H1 (cell line): ENCODE measurements at regions not wholly inside any gene's neighbourhood (a gene's known extent, or its start where the extent isn't known, plus 50 kb on each side); places are given as distances from the start of the nearest gene placed in this dataset.

ENCODE experiments used
- CTCF ChIA-PET: fragments of 300-600 bp; sonication (Branson Sonifier 250); formaldehyde crosslinking; loops from one replicate; lab custom pipeline; 2021; ENCODE audit not compliant: partially characterized antibody; lab: Charles Lee
- POLR2A ChIA-PET: fragments of 300-600 bp; sonication (Branson Sonifier 250); formaldehyde crosslinking; loops from one replicate; lab custom pipeline; 2021; ENCODE audit warnings: inconsistent platforms; ENCODE audit not compliant: partially characterized antibody; lab: Charles Lee
- DNase-seq, 2 experiments: peaks; one replicate each; pipeline versions ENCODE4 v3.0.0 to v3.0.0-alpha.2; 2010 to 2022; ENCODE audit warnings: low spot score in 2 of 2, low read depth in 1 of 2, mixed read lengths in 1 of 2
- FAIRE-seq: peaks from 2 replicates; lab custom pipeline; 2011; peaks lifted over from hg19 to GRCh38; lab: Jason Lieb, UNC
- H2AFZ ChIP-seq: 2 replicates; pipeline ENCODE4 v1.8.1; 2012; ENCODE audit warnings: low read length, inconsistent platforms
- H2AK5ac ChIP-seq: 2 replicates; pipeline ENCODE4 v1.6.1; 2013; ENCODE audit warnings: low read depth, low read length
- H2BK120ac ChIP-seq: replicated peaks from 2 replicates; pipeline ENCODE3; 2013; ENCODE audit warnings: low read depth, low read length, inconsistent platforms
- H2BK12ac ChIP-seq: 2 replicates; pipeline ENCODE4 v1.6.1; 2013; ENCODE audit warnings: low read depth, low read length
- H2BK15ac ChIP-seq: 2 replicates; pipeline ENCODE4 v1.6.1; 2013; ENCODE audit warnings: low read length
- H2BK20ac ChIP-seq: 2 replicates; pipeline ENCODE4 v1.6.1; 2013; ENCODE audit warnings: low read length
- H2BK5ac ChIP-seq: 2 replicates; pipeline ENCODE4 v1.6.1; 2013; ENCODE audit warnings: low read depth, low read length
- H3K14ac ChIP-seq: 2 replicates; pipeline ENCODE4 v1.6.1; 2013; ENCODE audit warnings: inconsistent platforms; ENCODE audit not compliant: insufficient read length
- H3K18ac ChIP-seq: 2 replicates; pipeline ENCODE4 v1.6.1; 2013; ENCODE audit warnings: low read length; ENCODE audit errors: extremely low read depth
- H3K23ac ChIP-seq: 2 replicates; pipeline ENCODE4 v1.6.1; 2013; ENCODE audit warnings: inconsistent platforms; ENCODE audit not compliant: insufficient read length
- H3K23me2 ChIP-seq: 2 replicates; pipeline ENCODE4 v1.6.1; 2013; ENCODE audit warnings: low read depth, low read length
- H3K27ac ChIP-seq: 2 replicates; pipeline ENCODE4 v1.6.1; 2011; ENCODE audit warnings: low read depth, low read length, inconsistent platforms
- H3K27me3 ChIP-seq, 4 experiments: replicated peaks in 1 of 4; 1 replicate in 1 of 4; 2 replicates in 3 of 4; pipeline versions ENCODE4 v1.6.1 to v1.8.1; 2011 to 2013; ENCODE audit warnings: low read length in 3 of 4, mild to moderate bottlenecking in 3 of 4, inconsistent platforms in 2 of 4, mixed read lengths in 2 of 4, moderate library complexity in 1 of 4; ENCODE audit not compliant: control insufficient read depth in 3 of 4, insufficient read depth in 3 of 4; ENCODE audit errors: extremely low read depth in 1 of 4
- H3K36me3 ChIP-seq, 4 experiments: 2 replicates each; pipeline versions ENCODE4 v1.6.1 to v1.8.1; 2011 to 2013; ENCODE audit warnings: mild to moderate bottlenecking in 4 of 4, low read length in 3 of 4, moderate library complexity in 2 of 4, control low read depth in 1 of 4, inconsistent platforms in 1 of 4; ENCODE audit not compliant: insufficient read depth in 4 of 4, control insufficient read depth in 2 of 4
- H3K4ac ChIP-seq: replicated peaks from 2 replicates; pipeline ENCODE3; 2013; ENCODE audit warnings: low read length, low read depth, mixed read lengths, inconsistent platforms; ENCODE audit not compliant: insufficient read length
- H3K4me1 ChIP-seq, 4 experiments: replicated peaks in 1 of 4; 1 replicate in 1 of 4; 2 replicates in 3 of 4; pipeline versions ENCODE4 v1.6.1 to v1.8.1; 2011 to 2013; ENCODE audit warnings: low read length in 3 of 4, inconsistent platforms in 2 of 4, mixed read lengths in 1 of 4; ENCODE audit not compliant: insufficient read depth in 4 of 4, control insufficient read depth in 3 of 4
- H3K4me2 ChIP-seq, 2 experiments: 2 replicates each; pipeline versions ENCODE4 v1.6.1 to v1.8.1; 2011 to 2013; ENCODE audit warnings: low read depth in 2 of 2, low read length in 2 of 2, control low read depth in 1 of 2, inconsistent platforms in 1 of 2, mild to moderate bottlenecking in 1 of 2; ENCODE audit not compliant: insufficient read depth in 1 of 2
- H3K4me3 ChIP-seq, 4 experiments: fragments of 200-600, 300-600 bp in 1 of 4; sonication (generic), shearing (Covaris generic), sonication (Bioruptor Twin) in 1 of 4; 2 replicates each; pipeline versions ENCODE4 v1.5.1 to v1.8.1; 2011 to 2016; ENCODE audit warnings: low read length in 4 of 4, low read depth in 3 of 4, control low read depth in 2 of 4, inconsistent platforms in 2 of 4, mild to moderate bottlenecking in 2 of 4, mixed read lengths in 1 of 4, moderate library complexity in 1 of 4; ENCODE audit not compliant: insufficient read depth in 2 of 4; ENCODE audit errors: extremely low read depth in 1 of 4
- H3K56ac ChIP-seq: replicated peaks from 2 replicates; pipeline ENCODE3; 2013; ENCODE audit warnings: low read depth, mild to moderate bottlenecking, mixed read lengths, low read length, inconsistent platforms; ENCODE audit not compliant: insufficient read length
- H3K79me1 ChIP-seq: 2 replicates; pipeline ENCODE4 v1.6.1; 2013; ENCODE audit warnings: low read depth, low read length, control low read depth
- H3K79me2 ChIP-seq, 2 experiments: 2 replicates each; pipeline versions ENCODE4 v1.6.1 to v1.8.1; 2012 to 2013; ENCODE audit warnings: low read length in 2 of 2, mild to moderate bottlenecking in 2 of 2, inconsistent platforms in 1 of 2; ENCODE audit not compliant: insufficient read depth in 2 of 2, control insufficient read depth in 1 of 2
- H3K9ac ChIP-seq, 4 experiments: replicated peaks in 1 of 4; 1 replicate in 1 of 4; 2 replicates in 3 of 4; pipeline versions ENCODE4 v1.6.1 to v1.8.1; 2011 to 2013; ENCODE audit warnings: low read depth in 3 of 4, low read length in 3 of 4, control low read depth in 2 of 4, mild to moderate bottlenecking in 2 of 4, moderate library complexity in 2 of 4, inconsistent platforms in 1 of 4; ENCODE audit errors: extremely low read depth in 1 of 4
- H3K9me3 ChIP-seq, 2 experiments: 2 replicates each; pipeline versions ENCODE4 v1.6.1 to v1.8.1; 2012 to 2013; ENCODE audit warnings: mild to moderate bottlenecking in 2 of 2, moderate library complexity in 2 of 2, control low read depth in 1 of 2, inconsistent platforms in 1 of 2, low read depth in 1 of 2, low read length in 1 of 2, mixed read lengths in 1 of 2; ENCODE audit not compliant: insufficient read depth in 2 of 2
- H4K20me1 ChIP-seq, 2 experiments: replicated peaks in 1 of 2; 2 replicates each; pipeline versions ENCODE3 to v1.8.1; 2011 to 2013; ENCODE audit warnings: inconsistent platforms in 2 of 2, low read length in 2 of 2, mild to moderate bottlenecking in 1 of 2; ENCODE audit not compliant: insufficient read depth in 2 of 2, control insufficient read depth in 1 of 2
- H4K5ac ChIP-seq: 2 replicates; pipeline ENCODE4 v1.6.1; 2013; ENCODE audit warnings: low read length, low read depth, mixed read lengths, inconsistent platforms; ENCODE audit not compliant: insufficient read length
- H4K8ac ChIP-seq: 2 replicates; pipeline ENCODE4 v1.8.0; 2013; ENCODE audit warnings: mild to moderate bottlenecking, moderate library complexity, low read length, inconsistent platforms; ENCODE audit not compliant: insufficient read depth; ENCODE audit errors: extremely low read depth
- H4K91ac ChIP-seq: replicated peaks from 2 replicates; pipeline ENCODE3; 2013; ENCODE audit warnings: low read length, mixed read lengths, inconsistent platforms; ENCODE audit not compliant: insufficient read length
- CREB1 ChIP-seq: IDR thresholded peaks from 2 replicates; pipeline ENCODE4 v1.6.1; 2012; ENCODE audit warnings: inconsistent platforms
- POLR2AphosphoS5 ChIP-seq: IDR thresholded peaks from 2 replicates; pipeline ENCODE4 v1.6.1; 2011; ENCODE audit warnings: low read depth, low read length
- WGBS, 2 experiments: shearing (Covaris generic) in 1 of 2; methylation state at CpG; one replicate each; pipeline versions ENCODE4 v1.1.6 to v1.1.7; 2013 to 2015; ENCODE audit warnings: low lambda C conversion rate in 2 of 2, mixed read lengths in 2 of 2, inconsistent platforms in 1 of 2, low coverage in 1 of 2, missing lambda C conversion rate in 1 of 2; ENCODE audit not compliant: insufficient replicate concordance in 2 of 2, insufficient coverage in 1 of 2, insufficient read length in 1 of 2; ENCODE audit errors: extremely low coverage in 1 of 2, missing lambda C conversion rate in 1 of 2; 5-methylcytosine and 5-hydroxymethylcytosine counted together
- TF ChIP-seq, protein P1 (sequence below): IDR thresholded peaks from 2 replicates; pipeline ENCODE4 v1.6.1; 2012; ENCODE audit warnings: inconsistent platforms

DNA sequence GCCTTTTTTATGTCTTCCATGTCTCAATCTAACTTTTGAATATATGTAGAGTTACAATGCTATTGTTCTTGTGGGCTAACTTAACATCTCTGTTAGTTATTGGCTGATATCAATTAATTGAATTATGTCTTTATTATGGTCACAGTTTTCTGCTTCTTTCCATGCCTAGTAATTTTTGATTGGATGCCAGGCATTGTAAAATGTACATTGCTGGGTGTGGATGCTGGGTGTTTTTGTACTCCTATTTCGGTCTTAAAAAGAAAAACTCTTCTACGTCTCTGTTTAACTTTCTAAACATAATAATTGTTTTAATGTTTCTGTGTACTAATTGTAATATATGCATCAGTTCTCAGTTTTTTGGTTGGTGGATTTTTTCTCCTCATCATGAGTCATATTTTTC, 296.1 kb upstream of the PRICKLE1 start:
- Histone ChIP-seq H2BK5ac (no peak overlapping the region), H3K27ac (no peak overlapping the region), H3K4me2 (no peak overlapping the region), H3K79me2 (no peaks in the 10 kb centered on the region), H2AK5ac (no peak overlapping the region), H3K4me3 (no peak overlapping the region), H3K36me3 (no peaks in the 10 kb centered on the region), H3K56ac (no peak overlapping the region), H3K4ac (no peak overlapping the region), H2BK120ac (no peak overlapping the region), H4K20me1 (no peaks in the 10 kb centered on the region), H3K9ac (no peak overlapping the region), H3K18ac (no peak overlapping the region), H2BK15ac (no peak overlapping the region), H2BK20ac (no peak overlapping the region), H3K23me2 (no peaks in the 10 kb centered on the region), H2AFZ (no peak overlapping the region), H3K4me1 (no peaks in the 10 kb centered on the region), H4K5ac (no peak overlapping the region), H3K23ac (no peak overlapping the region), H3K79me1 (no peaks in the 10 kb centered on the region), H3K27me3 (no peaks in the 10 kb centered on the region), H4K91ac (no peak overlapping the region), H4K8ac (no peak overlapping the region), H3K14ac (no peak overlapping the region), H3K9me3 (no peaks in the 10 kb centered on the region), H2BK12ac (no peak overlapping the region)
- 87% methylated on average over 2 of the region's 2 CpGs; no CpG with 5 or more reads in 1 of the 2 experiments for WGBS, 2 experiments
- ChIA-PET CTCF (no interaction called here), POLR2A (no interaction called here)
- no peak for FAIRE-seq
- no peak for DNase-seq
- TF ChIP-seq, protein P1, sequence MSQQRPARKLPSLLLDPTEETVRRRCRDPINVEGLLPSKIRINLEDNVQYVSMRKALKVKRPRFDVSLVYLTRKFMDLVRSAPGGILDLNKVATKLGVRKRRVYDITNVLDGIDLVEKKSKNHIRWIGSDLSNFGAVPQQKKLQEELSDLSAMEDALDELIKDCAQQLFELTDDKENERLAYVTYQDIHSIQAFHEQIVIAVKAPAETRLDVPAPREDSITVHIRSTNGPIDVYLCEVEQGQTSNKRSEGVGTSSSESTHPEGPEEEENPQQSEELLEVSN: no peak
- no peak for TF ChIP-seq POLR2AphosphoS5
- no peak for TF ChIP-seq CREB1
